ENCODE measurements at regions not wholly inside any gene's neighbourhood (a gene's known extent, or its start where the extent isn't known, plus 50 kb on each side); places are given as distances from the start of the nearest gene placed in this dataset.
"Not testable (repeated sequence)": the region's sequence is repeated elsewhere in the genome, so short reads cannot be mapped to it uniquely, and the experiment has no call there.

DNA sequence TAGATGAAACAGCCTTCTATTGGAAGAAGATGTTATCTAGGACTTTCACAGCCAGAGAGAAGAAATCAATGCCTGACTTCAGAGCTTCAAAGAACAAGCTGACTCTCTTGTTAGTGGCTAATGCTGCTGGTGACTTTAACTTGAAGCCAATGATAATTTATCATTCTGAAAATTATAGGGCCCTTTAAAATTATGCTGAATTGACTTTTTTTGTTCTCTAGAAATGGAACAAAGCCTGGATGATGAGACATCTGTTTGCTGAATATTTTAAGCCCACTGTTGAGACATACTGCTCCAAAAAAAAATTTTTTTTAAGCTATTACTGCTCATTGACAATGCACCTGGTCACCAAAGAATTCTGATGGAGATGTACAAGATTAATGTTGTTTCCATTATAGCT, 189.2 kb downstream of the MBL2 start:
- no peak for TF ChIP-seq CTCF (conservative IDR thresholded peaks at IDR 0.05; ENCODE audit: low read depth, low read length)
- no peak overlapping the region for H3K4me3 ChIP-seq (ENCODE audit: low read length)
- DNase-seq (ENCODE audit: low read depth) = no peak

- DNase-seq (ENCODE audit: low read depth) = no peak
- TF ChIP-seq CTCF (conservative IDR thresholded peaks at IDR 0.05; ENCODE audit: low read depth, low read length) = no peak
- H3K4me3 ChIP-seq (ENCODE audit: low read length) = no peak overlapping the region
Observed at GRCh38 chr10:52586710-52587109, 185.9 kb downstream of the MBL2 start.

DNA sequence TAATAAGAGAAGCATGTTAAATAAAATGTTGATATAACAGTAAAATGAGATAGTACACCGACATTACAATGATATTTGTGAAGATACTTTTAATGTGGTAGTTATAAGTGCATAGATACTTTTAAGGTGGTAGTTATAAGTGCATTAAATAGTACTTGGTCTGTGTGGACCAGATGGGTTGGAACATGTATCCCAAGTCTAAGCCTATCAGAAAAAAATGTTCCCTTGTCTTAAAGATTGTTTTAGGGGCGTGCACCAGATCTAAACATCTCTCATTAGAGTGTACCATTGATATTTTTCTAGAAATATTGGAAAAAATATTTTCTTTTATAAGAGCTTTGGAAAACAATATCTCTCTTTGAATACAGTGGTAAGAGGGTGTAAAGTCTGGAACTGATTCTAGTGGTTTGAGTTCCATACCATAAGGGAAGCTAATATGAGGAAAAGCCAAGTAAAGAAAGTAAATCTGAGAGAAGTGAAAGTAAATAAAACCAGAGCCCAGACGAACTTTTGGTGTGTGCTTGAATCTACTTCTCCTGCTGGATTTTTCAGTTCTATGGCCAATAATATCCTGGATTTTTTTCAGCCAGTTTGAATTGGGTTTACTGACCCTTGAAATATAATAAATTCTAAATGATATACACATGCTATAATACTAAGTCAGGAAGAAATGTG, 175.3 kb downstream of the MBL2 start:
- H3K4me3 ChIP-seq (ENCODE audit: low read length) = no peak overlapping the region
- no peak for DNase-seq (ENCODE audit: low read depth)
- TF ChIP-seq CTCF (conservative IDR thresholded peaks at IDR 0.05; ENCODE audit: low read depth, low read length) = no peak

- no peak overlapping the region for H3K4me3 ChIP-seq (ENCODE audit: low read length)
- no peak for TF ChIP-seq CTCF (conservative IDR thresholded peaks at IDR 0.05; ENCODE audit: low read depth, low read length)
- DNase-seq (ENCODE audit: low read depth) = no peak
Observed at GRCh38 chr10:52598936-52599335, 173.6 kb downstream of the MBL2 start.

- DNase-seq (ENCODE audit: low read depth) = peak; percentile 51
- TF ChIP-seq CTCF (conservative IDR thresholded peaks at IDR 0.05; ENCODE audit: low read depth, low read length) = no peak
- no peak overlapping the region for H3K4me3 ChIP-seq (ENCODE audit: low read length)
Observed at GRCh38 chr10:52599551-52600200, 172.9 kb downstream of the MBL2 start.

DNA sequence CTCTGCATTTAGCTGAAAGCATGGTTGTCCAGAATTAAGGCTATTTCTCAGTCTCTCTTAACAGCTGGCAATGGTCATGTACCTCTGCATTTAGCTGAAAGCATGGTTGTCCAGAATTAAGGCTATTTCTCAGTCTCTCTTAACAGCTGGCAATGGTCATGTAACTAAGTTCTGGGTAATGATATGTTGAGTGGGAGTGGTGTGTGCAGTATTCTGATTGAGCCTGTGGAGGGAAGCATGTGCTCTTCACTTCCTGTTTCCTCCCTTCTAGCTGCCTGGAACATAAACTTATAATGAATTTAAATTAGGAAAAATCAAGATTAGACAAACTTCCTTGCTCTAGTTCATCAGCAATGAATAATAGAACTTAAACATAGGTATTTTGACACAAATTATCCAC, 168.5 kb downstream of the MBL2 start:
- H3K4me3 ChIP-seq (ENCODE audit: low read length); DNase-seq (ENCODE audit: low read depth): not testable (repeated sequence)

DNA sequence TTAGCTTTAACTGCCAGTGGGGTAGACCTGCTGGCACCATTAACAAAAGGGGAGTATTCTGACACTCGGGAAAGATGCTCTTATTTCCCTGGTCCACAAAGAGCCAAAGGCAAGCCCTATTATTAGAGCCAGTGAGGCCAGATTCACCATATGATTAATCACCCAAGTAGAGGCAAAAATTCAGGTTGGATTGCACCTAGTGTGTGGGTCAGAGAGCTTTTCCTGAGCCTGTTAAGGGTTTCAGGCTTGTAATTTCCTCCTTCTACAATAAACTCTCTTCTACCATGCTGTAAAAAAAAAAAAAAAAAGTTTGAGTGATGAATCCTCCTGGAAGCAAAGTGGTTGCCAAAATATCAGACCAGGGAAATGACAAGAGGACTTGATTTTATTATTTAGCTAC, 163.5 kb downstream of the MBL2 start:
- no peak for TF ChIP-seq CTCF (conservative IDR thresholded peaks at IDR 0.05; ENCODE audit: low read depth, low read length)
- DNase-seq (ENCODE audit: low read depth) = no peak
- no peak overlapping the region for H3K4me3 ChIP-seq (ENCODE audit: low read length)
